ENCODE measurements at regions not wholly inside any gene's neighbourhood (a gene's known extent, or its start where the extent isn't known, plus 50 kb on each side); places are given as distances from the start of the nearest gene placed in this dataset.

DNA sequence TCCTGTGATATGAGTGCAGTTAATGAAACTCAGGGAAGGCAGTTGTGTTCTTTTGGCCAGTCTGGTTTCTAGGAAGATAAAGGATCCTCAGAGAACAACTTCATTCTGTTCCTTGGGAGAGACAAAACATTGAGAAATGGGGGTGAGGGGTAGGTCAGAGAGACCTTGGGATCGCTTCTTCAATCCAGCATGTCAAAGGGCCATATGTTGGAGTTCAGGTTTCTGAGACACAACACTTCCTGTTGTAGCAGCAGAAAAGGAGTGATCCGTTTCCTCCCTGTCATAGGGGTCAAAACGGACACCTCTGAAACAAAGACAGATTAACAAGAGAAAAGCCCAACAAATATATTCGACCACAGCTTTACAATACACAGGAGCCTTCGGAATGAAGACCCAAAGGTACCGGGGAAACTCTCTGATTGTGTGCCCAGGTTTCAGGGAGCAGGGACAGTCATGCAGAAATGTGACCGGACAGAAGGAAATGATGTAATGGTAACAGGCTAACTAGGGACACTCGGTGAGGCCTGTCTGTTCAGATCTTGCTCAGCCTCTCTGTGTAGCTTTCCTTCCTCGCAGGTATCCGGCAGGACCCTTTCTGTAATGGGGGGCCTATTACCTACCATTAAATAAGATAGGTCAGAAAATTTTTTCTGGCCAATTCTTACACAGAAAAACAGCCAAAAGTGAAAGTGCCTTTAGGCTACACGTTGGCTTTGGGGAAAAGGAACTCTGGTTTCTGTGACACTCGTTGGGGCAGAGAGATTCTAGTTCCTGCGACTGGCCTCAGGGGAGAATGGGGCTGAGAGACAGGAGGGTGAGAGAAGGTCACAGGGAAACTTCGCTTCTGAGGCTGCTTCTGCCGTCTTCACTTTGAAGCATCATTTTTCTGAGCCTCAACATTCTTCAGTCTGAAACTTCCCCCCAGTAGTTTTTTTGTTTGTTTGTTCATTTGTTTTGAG lies 103.3 kb upstream of the TLR3 start:
- Histone ChIP-seq H3K4me3 (no peak overlapping the region), H3K27ac (peak overlapping the region in 2 of 4 donors; percentile 5 to 52), H3K4me1 (peaks cover 0 to 14% (median 0%) of the 10 kb centered on the region in 4 donors), H3K9me3 (peaks cover 0 to 6% (median 0%) of the 10 kb centered on the region in 4 donors), H3K36me3 (no peaks in the 10 kb centered on the region), H3K27me3 (no peaks in the 10 kb centered on the region)
- TF ChIP-seq, protein P1, sequence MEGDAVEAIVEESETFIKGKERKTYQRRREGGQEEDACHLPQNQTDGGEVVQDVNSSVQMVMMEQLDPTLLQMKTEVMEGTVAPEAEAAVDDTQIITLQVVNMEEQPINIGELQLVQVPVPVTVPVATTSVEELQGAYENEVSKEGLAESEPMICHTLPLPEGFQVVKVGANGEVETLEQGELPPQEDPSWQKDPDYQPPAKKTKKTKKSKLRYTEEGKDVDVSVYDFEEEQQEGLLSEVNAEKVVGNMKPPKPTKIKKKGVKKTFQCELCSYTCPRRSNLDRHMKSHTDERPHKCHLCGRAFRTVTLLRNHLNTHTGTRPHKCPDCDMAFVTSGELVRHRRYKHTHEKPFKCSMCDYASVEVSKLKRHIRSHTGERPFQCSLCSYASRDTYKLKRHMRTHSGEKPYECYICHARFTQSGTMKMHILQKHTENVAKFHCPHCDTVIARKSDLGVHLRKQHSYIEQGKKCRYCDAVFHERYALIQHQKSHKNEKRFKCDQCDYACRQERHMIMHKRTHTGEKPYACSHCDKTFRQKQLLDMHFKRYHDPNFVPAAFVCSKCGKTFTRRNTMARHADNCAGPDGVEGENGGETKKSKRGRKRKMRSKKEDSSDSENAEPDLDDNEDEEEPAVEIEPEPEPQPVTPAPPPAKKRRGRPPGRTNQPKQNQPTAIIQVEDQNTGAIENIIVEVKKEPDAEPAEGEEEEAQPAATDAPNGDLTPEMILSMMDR (IDR thresholded peaks at IDR 0.05) = no peak
- no peak for TF ChIP-seq EP300 (IDR thresholded peaks at IDR 0.05)
- TF ChIP-seq POLR2A (IDR thresholded peaks at IDR 0.05) = no peak
- WGBS, 2 donors = 66 to 72% methylated on average over 15 of the region's 15 CpGs
- no peak for DNase-seq (ENCODE audit: low spot score in 2 of 2)

DNA sequence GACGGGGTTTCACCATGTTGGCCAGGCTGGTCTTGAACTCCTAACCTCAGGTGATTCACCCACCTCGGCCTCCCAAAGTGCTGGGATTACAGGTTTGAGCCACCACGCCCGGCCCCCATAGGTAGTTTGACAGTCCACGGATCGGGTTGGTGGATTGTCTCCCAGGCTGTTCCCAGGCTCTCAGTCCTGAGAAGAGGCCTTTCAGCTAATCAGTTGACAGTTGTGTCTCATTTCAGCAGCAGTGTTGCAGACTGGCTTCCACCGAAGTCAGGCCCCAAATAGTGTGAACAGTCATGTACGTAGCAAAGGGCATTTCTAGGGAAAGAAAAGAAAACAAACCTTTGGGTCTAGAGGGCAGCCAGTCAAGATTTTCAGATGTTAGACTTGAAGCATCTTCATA lies 102.4 kb upstream of the TLR3 start:
- H3K9me3 ChIP-seq = peaks cover 0 to 6% (median 0%) of the 10 kb centered on the region in 4 donors
- WGBS, 2 donors = 82 to 86% methylated on average over 8 of the region's 8 CpGs
- DNase-seq (ENCODE audit: low spot score in 2 of 2) = no peak
- TF ChIP-seq, protein P1 (IDR thresholded peaks at IDR 0.05) = no peak
- TF ChIP-seq EP300 (IDR thresholded peaks at IDR 0.05) (no peak), POLR2A (IDR thresholded peaks at IDR 0.05) (no peak)
- H3K4me3 ChIP-seq = no peak overlapping the region
- H3K4me1 ChIP-seq = peaks cover 0 to 14% (median 0%) of the 10 kb centered on the region in 4 donors
- H3K36me3 ChIP-seq = no peaks in the 10 kb centered on the region
- H3K27ac ChIP-seq = peak overlapping the region in 2 of 4 donors; percentile 52 to 58
- H3K27me3 ChIP-seq = no peaks in the 10 kb centered on the region

DNA sequence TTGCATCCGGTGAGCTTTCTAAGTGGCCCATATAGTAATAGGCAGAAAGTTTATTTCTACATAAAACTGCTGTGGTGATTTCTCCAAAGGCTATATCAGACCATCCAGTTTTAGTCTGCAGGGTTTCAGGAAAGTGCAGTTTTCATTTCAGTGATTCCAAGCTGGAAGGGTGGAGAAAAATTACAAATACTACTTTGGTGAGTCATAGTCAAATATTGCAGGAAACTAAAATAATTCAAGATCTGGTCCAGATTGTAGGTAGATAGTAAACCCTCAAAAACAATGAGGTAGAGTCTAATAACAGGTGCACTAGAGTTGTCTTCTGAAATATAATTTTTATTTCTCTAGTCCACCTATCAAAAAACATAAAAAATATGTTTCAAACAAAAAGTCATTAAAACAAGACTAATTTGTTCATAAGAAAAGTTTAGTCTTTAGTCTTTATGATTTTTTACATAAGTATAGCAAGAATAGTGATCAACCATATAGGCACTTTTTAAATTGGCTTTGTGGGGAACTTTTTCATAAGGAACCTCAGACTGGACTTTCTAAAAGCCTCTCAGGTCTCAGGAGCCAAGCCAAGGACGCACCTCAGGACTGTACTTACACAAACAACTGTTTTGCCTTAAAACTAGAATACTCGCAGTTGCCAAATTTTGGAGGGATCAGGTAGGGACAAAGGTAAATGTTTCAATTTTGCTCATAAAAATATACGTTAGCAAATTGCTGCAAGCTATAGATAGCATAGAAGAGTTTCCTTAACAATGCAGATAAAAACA lies 101.8 kb upstream of the TLR3 start:
- no peak for DNase-seq (ENCODE audit: low spot score in 2 of 2)
- 84 to 87% methylated on average over 4 of the region's 4 CpGs for WGBS, 2 donors
- Histone ChIP-seq H3K36me3 (no peaks in the 10 kb centered on the region), H3K4me1 (peaks cover 0 to 14% (median 0%) of the 10 kb centered on the region in 4 donors), H3K27ac (peak overlapping the region in 1 of 4 donors; percentile 58), H3K27me3 (no peaks in the 10 kb centered on the region), H3K9me3 (peaks cover 0 to 6% (median 0%) of the 10 kb centered on the region in 4 donors), H3K4me3 (no peak overlapping the region)
- no peak for TF ChIP-seq POLR2A (IDR thresholded peaks at IDR 0.05)
- TF ChIP-seq, protein P1 (IDR thresholded peaks at IDR 0.05) = no peak
- TF ChIP-seq EP300 (IDR thresholded peaks at IDR 0.05) = no peak

DNA sequence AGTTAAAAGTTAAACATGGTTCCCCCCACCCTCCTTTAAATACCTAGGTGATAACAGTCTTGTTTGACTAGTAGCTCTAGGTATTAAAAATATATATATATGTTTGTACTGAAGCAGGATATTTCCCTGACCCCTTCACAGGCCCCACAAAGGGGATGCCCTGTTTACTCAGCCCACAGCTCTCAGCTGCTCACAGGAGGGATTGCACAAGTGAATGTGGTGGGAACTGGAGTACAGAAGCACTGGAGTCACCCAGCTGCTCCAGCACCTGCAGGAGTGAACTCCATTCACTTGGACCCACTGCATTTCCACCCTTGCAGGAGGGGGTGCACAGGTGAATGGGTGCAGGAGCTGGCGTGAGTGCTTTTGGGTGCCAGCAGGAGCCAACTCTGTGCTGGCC lies 99.3 kb upstream of the TLR3 start:
- no peak for TF ChIP-seq POLR2A (IDR thresholded peaks at IDR 0.05)
- TF ChIP-seq, protein P1 (IDR thresholded peaks at IDR 0.05) = no peak
- Histone ChIP-seq H3K9me3 (peaks cover 0 to 6% (median 0%) of the 10 kb centered on the region in 4 donors), H3K27me3 (no peaks in the 10 kb centered on the region), H3K4me1 (peaks cover 0 to 14% (median 0%) of the 10 kb centered on the region in 4 donors), H3K4me3 (no peak overlapping the region), H3K36me3 (no peaks in the 10 kb centered on the region), H3K27ac (no peak overlapping the region)
- WGBS, 2 donors = 100% methylated on average over 1 of the region's 1 CpG
- no peak for DNase-seq (ENCODE audit: low spot score in 2 of 2)

Data from tibial nerve (tissue), 4 donors.